Stimulated activated CD4-positive, alpha-beta T cell treated with anti-CD3 and anti-CD28 coated beads, Interleukin-4, amount 100 ng/mL, for 4 hours (primary cell): ENCODE measurements at regions not wholly inside any gene's neighbourhood (a gene's known extent, or its start where the extent isn't known, plus 50 kb on each side); places are given as distances from the start of the nearest gene placed in this dataset.

Experiments
- DNase-seq, 2 experiments: peaks; one replicate each; pipeline ENCODE4 v3.0.0-alpha.2; 2020

GRCh38 chr4:43244688-43245382, 352.3 kb downstream of the GRXCR1 start:
- no peak for DNase-seq

- no peak for DNase-seq
These were observed 359.3 kb downstream of the GRXCR1 start for GRCh38 chr4:43251841-43252240.

DNA sequence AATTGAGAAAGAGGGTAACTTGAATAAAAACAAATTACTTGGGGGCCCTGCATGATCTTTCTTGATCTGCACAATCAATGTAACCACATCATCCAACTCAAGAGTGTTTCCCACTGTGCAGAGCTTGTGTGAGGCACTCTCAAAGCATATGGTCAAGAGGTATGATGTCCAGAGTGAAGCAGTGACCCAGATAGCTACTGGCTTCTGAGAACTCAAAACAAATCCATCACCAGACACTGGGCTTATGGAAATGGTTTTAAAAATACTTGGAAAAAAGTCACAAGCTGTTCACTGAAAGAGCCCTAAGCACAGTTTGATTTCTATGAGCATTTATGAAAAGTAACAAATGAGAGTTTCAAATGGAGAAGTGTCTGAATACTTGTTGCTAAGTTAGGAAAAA, 361.0 kb downstream of the GRXCR1 start:
- no peak for DNase-seq

DNA sequence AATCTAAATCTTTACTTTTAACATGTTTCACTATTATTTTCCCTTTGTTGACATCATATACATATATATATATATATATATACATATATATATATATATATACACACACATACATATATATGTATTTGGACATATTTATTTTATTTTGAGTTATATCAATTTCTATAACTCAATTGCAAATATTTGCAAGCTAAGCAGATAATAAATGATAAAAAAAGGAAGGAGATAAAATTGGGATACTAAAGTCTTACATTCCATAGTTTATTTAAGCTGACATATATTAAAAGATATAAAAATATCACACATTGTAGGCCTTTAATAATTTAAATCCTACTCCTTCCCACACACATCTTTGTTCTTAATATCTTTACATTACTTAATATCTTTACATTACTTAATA, 372.2 kb downstream of the GRXCR1 start:
- no peak for DNase-seq

DNA sequence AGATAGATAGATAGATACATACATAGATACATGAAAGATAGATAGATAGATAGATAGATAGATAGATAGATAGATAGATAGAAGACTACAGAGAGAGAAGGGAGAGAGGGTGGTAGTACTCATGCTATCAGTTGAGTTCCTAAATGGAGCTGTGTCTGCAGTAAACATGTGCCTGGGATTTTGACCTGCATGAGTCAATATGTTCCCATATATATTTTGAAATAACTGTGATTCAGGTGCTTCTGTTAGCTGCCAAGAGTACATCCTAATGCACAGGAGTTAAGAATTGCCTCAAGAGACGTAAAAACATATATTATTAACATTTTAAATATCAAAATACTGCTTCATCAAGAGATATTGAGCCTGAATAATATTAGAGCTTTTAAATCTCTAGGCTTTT, 379.4 kb downstream of the GRXCR1 start:
- DNase-seq: no peak

DNA sequence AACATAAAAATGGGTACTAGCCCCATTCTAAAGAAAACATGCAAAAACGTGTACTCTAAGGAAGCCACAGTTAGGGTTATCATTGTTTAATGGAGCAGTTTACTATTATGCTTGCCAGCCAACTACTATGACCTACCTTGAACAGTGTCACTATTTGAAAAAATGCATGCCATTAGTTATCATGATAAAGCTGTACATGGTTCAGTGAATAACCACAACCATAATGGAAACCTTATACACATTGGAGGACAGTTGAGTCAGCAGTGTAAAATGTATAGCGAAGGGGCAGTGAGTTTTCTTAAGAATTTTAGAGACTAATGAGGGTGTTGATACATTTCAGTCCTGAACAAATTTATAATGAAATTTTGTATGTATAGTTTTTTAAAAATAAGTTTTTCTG, 381.9 kb downstream of the GRXCR1 start:
- DNase-seq: no peak

DNA sequence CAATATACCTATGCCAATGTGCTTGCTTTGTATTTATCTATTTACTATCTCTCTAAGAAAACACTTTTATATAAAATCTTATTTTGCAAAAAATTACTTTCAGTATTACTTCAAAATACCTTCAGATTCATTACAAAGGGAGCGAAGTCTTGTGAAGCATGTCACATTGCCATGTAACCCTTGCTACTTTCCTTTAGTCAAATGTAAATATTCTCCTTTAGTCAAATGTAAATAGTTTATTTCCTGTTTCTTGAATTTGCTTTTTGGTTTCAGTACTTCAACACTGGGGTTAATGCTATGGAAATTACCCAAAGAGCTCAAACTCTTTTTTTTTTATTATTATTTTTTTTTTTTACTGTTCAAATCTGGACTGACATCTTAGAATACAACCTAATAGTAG, 383.3 kb downstream of the GRXCR1 start:
- no peak for DNase-seq

GRCh38 chr4:43276321-43276720, 383.8 kb downstream of the GRXCR1 start:
- no peak for DNase-seq

GRCh38 chr4:43277003-43277402, 384.5 kb downstream of the GRXCR1 start:
- DNase-seq: no peak

GRCh38 chr4:43282534-43282933, 390.0 kb downstream of the GRXCR1 start:
- DNase-seq: no peak

DNA sequence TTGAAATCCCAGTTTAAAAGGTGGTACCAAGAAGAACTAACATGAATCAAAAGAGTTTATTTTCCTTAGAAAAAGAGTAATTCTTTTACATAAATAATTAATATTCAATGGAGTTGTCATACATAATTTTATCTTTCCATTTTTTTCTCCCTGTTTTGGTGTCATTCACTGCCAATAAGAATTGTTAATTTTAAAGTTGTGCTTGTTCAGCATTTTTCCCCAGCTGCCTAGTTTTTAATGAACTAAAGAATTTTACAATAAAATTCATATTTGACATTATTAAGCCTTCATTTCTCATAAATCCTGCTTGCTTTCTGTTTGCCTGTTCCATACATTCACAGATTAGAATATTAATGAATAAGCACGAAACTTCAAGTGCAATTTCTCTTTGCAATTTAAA, 393.6 kb downstream of the GRXCR1 start:
- DNase-seq: no peak

DNA sequence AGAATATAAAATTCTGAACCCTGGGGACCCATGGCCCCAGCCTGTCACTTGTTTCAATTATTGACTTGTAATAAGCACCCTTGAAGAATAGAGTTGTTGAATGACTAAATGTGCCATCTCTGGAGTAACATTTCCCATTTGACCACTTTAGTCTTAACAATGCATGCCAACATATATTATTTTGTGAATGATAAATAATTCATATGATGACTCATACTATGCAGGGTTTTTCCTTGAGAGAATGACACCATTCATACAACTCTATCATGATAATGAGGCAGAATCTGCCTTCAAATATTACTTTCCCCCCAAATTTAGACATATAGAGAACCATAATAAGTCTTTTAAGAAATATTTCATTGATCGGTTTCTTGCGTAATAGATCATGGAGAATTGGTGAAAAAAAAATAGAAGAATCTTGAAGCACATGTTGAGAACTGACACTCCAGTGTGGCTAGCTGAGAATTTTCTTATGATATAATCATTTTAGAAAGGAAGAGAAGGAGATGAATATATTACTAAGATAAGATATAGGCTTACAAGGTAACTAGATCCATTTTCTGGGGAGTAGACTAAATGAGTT, 404.5 kb downstream of the GRXCR1 start:
- no peak for DNase-seq

- DNase-seq: no peak
These were observed 424.3 kb downstream of the GRXCR1 start for GRCh38 chr4:43316813-43317212.

- DNase-seq: no peak
These were observed 432.9 kb downstream of the GRXCR1 start for GRCh38 chr4:43325220-43325967.

DNA sequence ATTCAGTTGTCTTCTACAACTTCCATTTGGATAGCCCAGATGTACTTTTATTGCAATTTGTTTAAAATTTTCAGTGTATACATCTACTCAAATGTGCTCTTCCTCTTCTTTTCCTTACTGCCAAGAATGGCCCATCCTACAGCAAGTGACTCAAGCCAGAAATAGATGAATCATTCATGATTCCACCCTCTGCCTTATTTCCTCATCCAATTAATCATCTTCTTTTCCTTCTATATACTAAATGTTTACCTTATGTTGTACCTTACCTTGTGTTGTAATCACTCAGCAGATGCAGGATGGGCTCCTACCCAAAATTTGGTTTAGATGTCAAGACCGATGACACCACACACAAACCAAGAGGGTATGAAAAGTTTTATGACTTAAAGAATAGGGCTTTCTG, 437.8 kb downstream of the GRXCR1 start:
- no peak for DNase-seq

GRCh38 chr4:43331226-43332051, 438.9 kb downstream of the GRXCR1 start:
- DNase-seq: no peak

GRCh38 chr4:43332052-43332425, 439.5 kb downstream of the GRXCR1 start:
- DNase-seq: no peak

DNA sequence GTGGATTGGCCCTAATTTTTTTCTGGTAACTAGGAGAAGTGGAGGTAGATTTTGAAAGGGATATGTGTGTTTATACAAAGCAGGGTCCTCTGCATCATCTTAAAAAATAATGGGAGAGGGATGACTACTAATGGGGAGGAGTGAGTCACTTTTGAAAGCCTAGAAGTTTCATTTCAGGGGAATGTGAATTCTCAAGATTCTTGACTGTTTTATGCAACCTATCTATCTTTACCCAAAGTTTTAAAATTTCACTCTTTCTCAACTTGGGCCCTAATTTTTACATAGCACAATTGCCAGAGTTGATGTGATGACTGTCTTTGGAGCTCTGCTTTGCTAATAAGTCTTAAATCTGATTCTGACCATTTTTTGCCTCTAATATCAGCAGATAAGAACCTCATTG, 445.2 kb downstream of the GRXCR1 start:
- DNase-seq: no peak

DNA sequence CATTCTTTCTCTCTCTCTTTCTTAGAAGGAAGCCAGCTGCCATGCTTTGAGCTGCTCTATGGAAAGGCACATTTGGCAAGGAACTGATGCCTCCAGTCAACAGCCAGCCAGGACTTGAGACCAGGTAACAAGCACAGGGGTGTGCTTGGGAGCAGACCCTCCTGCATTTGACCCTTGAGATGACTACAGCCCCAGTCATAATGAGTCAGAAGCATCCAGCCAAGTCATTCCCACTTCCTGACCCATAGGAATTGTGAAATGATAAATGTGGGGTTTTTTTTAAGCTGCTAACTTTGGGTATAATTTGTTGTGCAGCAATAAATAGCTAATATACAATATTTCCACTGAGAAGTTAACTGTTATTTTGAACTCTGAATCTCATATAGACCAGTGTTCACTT, 446.9 kb downstream of the GRXCR1 start:
- DNase-seq: no peak

GRCh38 chr4:43341741-43342140, 449.2 kb downstream of the GRXCR1 start:
- no peak for DNase-seq

GRCh38 chr4:43343298-43343697, 450.8 kb downstream of the GRXCR1 start:
- no peak for DNase-seq

- no peak for DNase-seq
These were observed 452.9 kb downstream of the GRXCR1 start for GRCh38 chr4:43345323-43345925.

- no peak for DNase-seq
These were observed 456.1 kb downstream of the GRXCR1 start for GRCh38 chr4:43348591-43348990.
